Natural killer cell (primary cell): ENCODE measurements at regions not wholly inside any gene's neighbourhood (a gene's known extent, or its start where the extent isn't known, plus 50 kb on each side); places are given as distances from the start of the nearest gene placed in this dataset.

ENCODE experiments used
- ATAC-seq, 3 donors: fragments of 150-1000 bp in 2 of 3; fragments of 200-7000 bp in 1 of 3; cut with Tn5 transposase; 1 replicate in 1 of 3; 2 replicates in 2 of 3; pipeline ENCODE4 v1.10.0; 2021; ENCODE audit warnings: mild to moderate bottlenecking in 2 of 3, moderate library complexity in 2 of 3
- DNase-seq, 2 donors: peaks; one replicate each; pipeline versions ENCODE4 v3.0.0 to v3.0.0-alpha.2; 2013 to 2021; ENCODE audit warnings: mixed read lengths in 1 of 2
- H3K27ac ChIP-seq: one replicate; pipeline ENCODE4 v1.5.1; 2013; ENCODE audit warnings: mild to moderate bottlenecking, low read length
- H3K27me3 ChIP-seq: one replicate; pipeline ENCODE4 v1.6.1; 2013; ENCODE audit warnings: low read length; ENCODE audit not compliant: control insufficient read depth, insufficient read depth
- H3K36me3 ChIP-seq: one replicate; pipeline ENCODE4 v1.6.1; 2013; ENCODE audit warnings: low read length; ENCODE audit not compliant: control insufficient read depth, insufficient read depth
- H3K4me1 ChIP-seq: one replicate; pipeline ENCODE4 v1.6.1; 2013; ENCODE audit warnings: low read length; ENCODE audit not compliant: control insufficient read depth, insufficient read depth
- H3K4me3 ChIP-seq: one replicate; pipeline ENCODE4 v1.5.1; 2013; ENCODE audit warnings: low read length
- H3K9me3 ChIP-seq: one replicate; pipeline ENCODE4 v1.6.1; 2013; ENCODE audit warnings: low read length; ENCODE audit not compliant: control insufficient read depth, insufficient read depth
- H3K27ac Mint-ChIP-seq, 2 donors: one replicate each; pipeline ENCODE4 v1.8.0; 2022; ENCODE audit warnings: mild to moderate bottlenecking in 2 of 2, mixed read lengths in 2 of 2, moderate library complexity in 1 of 2
- H3K27me3 Mint-ChIP-seq, 2 donors: one replicate each; pipeline ENCODE4 v1.8.0; 2022; ENCODE audit warnings: low read depth in 2 of 2, mixed read lengths in 2 of 2
- H3K36me3 Mint-ChIP-seq: one replicate; pipeline ENCODE4 v1.8.0; 2022; ENCODE audit warnings: mixed read lengths
- H3K4me1 Mint-ChIP-seq, 2 donors: one replicate each; pipeline ENCODE4 v1.8.0; 2022; ENCODE audit warnings: mixed read lengths in 2 of 2
- H3K4me3 Mint-ChIP-seq: one replicate; pipeline ENCODE4 v1.8.0; 2022; ENCODE audit warnings: mild to moderate bottlenecking, moderate library complexity, mixed read lengths
- H3K9me3 Mint-ChIP-seq, 2 donors: one replicate each; pipeline ENCODE4 v1.8.0; 2022; ENCODE audit warnings: mixed read lengths in 2 of 2
- WGBS: methylation state at CpG from one replicate; pipeline ENCODE4 v1.1.7; 2013; ENCODE audit warnings: missing lambda C conversion rate; ENCODE audit not compliant: insufficient coverage; 5-methylcytosine and 5-hydroxymethylcytosine counted together
- intact Hi-C: fragments of 100-400 bp; cut with micrococcal nuclease; formaldehyde crosslinking; loops from one replicate; pipeline ENCODE4 v1.14.2; 2022
- TF ChIP-seq, protein P1 (sequence below): fragments of 200-600 bp; IDR thresholded peaks from one replicate; pipeline ENCODE4 v1.8.0; 2022; ENCODE audit warnings: antibody characterized with exemption

DNA sequence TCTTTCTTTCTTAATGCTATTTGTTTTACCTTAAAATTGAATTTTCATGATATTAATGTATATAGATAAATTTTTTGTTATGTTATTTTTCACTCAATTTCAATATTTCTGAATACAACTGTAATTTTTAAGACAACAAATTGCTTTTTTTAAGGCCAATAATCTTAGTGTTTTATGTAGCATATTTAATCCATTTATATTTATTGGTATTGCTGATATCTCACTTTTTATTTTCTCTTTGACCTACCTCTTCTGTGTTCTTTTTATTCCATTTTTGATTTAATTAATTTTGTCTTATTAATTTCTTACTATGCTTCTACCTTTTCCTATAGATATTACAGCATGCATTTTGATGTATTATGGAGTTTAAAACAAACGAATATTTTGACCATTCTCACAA lies 460.1 kb upstream of the AGA start:
- H3K4me3 Mint-ChIP-seq, result no peak overlapping the region
- no peaks in the 10 kb centered on the region for H3K36me3 ChIP-seq
- H3K4me1 ChIP-seq, result no peaks in the 10 kb centered on the region
- no peaks in the 10 kb centered on the region for H3K9me3 ChIP-seq
- no peak for DNase-seq
- ATAC-seq, result no peak
- H3K4me1 Mint-ChIP-seq, result no peaks in the 10 kb centered on the region
- no peak overlapping the region for H3K27ac ChIP-seq
- TF ChIP-seq, protein P1, sequence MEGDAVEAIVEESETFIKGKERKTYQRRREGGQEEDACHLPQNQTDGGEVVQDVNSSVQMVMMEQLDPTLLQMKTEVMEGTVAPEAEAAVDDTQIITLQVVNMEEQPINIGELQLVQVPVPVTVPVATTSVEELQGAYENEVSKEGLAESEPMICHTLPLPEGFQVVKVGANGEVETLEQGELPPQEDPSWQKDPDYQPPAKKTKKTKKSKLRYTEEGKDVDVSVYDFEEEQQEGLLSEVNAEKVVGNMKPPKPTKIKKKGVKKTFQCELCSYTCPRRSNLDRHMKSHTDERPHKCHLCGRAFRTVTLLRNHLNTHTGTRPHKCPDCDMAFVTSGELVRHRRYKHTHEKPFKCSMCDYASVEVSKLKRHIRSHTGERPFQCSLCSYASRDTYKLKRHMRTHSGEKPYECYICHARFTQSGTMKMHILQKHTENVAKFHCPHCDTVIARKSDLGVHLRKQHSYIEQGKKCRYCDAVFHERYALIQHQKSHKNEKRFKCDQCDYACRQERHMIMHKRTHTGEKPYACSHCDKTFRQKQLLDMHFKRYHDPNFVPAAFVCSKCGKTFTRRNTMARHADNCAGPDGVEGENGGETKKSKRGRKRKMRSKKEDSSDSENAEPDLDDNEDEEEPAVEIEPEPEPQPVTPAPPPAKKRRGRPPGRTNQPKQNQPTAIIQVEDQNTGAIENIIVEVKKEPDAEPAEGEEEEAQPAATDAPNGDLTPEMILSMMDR, result no peak
- peaks cover 7% of the 10 kb centered on the region for H3K36me3 Mint-ChIP-seq
- peaks cover 13 to 20% of the 10 kb centered on the region in 2 donors for H3K9me3 Mint-ChIP-seq
- no CpG with 5 or more reads among the region's 1 CpG for WGBS
- no peaks in the 10 kb centered on the region for H3K27me3 Mint-ChIP-seq
- H3K27ac Mint-ChIP-seq, result no peak overlapping the region
- intact Hi-C loops, result no loop called here
- no peaks in the 10 kb centered on the region for H3K27me3 ChIP-seq
- H3K4me3 ChIP-seq, result no peak overlapping the region

DNA sequence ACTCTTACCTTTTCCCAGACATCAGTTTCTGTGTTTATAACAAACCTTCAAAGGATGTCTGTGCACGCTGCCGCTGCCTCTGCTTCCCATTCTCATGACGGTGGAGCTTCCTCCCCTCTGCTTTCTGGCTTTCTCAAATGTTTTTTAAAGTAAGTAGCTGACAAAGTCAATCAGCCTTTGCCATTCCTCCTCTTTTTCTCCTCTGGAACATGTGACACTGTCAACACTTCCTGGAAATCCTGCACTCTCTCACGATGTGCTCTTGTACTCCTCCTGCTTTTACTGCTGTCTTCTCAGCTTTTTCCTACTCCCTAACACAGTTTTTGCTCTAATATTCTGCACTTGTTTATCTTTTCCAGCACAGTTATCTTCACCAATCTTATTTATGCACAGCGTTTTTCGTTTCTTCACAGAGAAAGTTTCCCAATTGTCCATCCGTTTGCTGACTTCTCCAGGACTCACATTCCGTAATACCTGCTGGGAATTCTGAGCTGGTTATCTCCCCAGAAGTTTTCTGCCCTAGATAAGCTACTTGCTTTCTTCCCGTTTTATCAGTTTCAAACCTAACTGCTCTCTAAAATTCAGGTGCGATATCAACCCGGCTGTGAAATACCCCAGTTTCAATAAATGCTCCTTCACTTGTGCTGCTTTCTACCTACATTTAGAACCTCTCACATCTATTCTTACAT lies 465.6 kb upstream of the AGA start:
- no peaks in the 10 kb centered on the region for H3K4me1 ChIP-seq
- no peak for ATAC-seq
- H3K9me3 ChIP-seq, result peaks cover 9% of the 10 kb centered on the region
- TF ChIP-seq, protein P1, result no peak
- H3K27ac Mint-ChIP-seq, result no peak overlapping the region
- WGBS, result 53% methylated on average over 11 of the region's 11 CpGs
- no peak overlapping the region for H3K4me3 Mint-ChIP-seq
- no peaks in the 10 kb centered on the region for H3K27me3 Mint-ChIP-seq
- no peaks in the 10 kb centered on the region for H3K4me1 Mint-ChIP-seq
- DNase-seq, result no peak
- no peaks in the 10 kb centered on the region for H3K36me3 ChIP-seq
- no peak overlapping the region for H3K27ac ChIP-seq
- H3K9me3 Mint-ChIP-seq, result peaks cover 10 to 14% of the 10 kb centered on the region in 2 donors
- intact Hi-C loops, result no loop called here
- no peak overlapping the region for H3K4me3 ChIP-seq
- H3K27me3 ChIP-seq, result no peaks in the 10 kb centered on the region
- H3K36me3 Mint-ChIP-seq, result no peaks in the 10 kb centered on the region

DNA sequence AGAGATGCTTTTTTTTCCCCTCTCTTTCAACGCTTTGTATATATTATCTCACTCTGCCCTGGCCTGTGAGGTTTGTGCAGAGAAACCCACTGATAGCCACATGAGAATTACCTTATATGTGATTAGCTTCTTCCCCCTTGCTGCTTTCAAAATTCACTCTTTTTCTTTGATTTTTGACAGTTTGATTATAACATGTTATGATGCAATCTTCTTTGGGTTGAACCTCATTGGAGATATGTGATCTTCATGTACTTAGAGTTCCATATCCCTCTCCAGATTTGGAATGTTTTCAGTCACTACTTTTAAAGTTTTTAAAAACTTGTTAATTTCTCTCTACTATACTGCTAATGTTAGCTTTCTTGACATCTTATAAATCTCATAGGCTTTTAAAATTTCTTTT lies 479.5 kb upstream of the AGA start:
- WGBS, result no CpG with 5 or more reads among the region's 1 CpG
- DNase-seq (no peak), ATAC-seq (no peak)
- Mint-ChIP-seq H3K36me3 (peaks cover 14% of the 10 kb centered on the region), H3K9me3 (peaks cover 10 to 36% of the 10 kb centered on the region in 2 donors), H3K27ac (no peak overlapping the region), H3K27me3 (no peaks in the 10 kb centered on the region), H3K4me1 (no peaks in the 10 kb centered on the region), H3K4me3 (no peak overlapping the region)
- no peaks in the 10 kb centered on the region for H3K4me1 ChIP-seq
- no peaks in the 10 kb centered on the region for H3K27me3 ChIP-seq
- no peaks in the 10 kb centered on the region for H3K36me3 ChIP-seq
- no peaks in the 10 kb centered on the region for H3K9me3 ChIP-seq
- H3K4me3 ChIP-seq, result no peak overlapping the region
- H3K27ac ChIP-seq, result no peak overlapping the region
- intact Hi-C loops, result no loop called here
- TF ChIP-seq, protein P1, result no peak

DNA sequence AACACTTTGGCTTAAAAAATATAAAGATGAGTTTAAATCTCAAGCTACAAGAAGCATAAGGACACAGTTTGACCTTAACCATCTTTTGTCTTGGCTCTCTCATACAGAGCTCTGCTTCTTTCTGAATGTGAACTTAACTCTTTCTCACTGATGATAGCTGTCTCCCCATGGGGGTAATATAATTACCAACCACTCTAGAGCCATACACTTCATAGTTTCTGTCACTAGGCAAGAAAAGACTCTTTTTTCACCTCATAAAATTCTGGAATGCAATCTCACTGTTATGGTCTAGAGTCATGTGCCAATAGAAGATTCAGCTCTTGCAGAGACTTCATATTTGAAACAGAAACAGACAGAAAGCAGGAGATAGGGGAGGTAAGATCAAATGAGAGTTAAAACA lies 481.7 kb upstream of the AGA start:
- TF ChIP-seq, protein P1, result no peak
- no peaks in the 10 kb centered on the region for H3K9me3 ChIP-seq
- peaks cover 14% of the 10 kb centered on the region for H3K36me3 Mint-ChIP-seq

More for the DNA sequence above, 481.7 kb upstream of the AGA start:
- Mint-ChIP-seq H3K4me3 (no peak overlapping the region), H3K27ac (no peak overlapping the region), H3K4me1 (no peaks in the 10 kb centered on the region), H3K27me3 (no peaks in the 10 kb centered on the region), H3K9me3 (peaks cover 12 to 27% of the 10 kb centered on the region in 2 donors)
- no peaks in the 10 kb centered on the region for H3K36me3 ChIP-seq
- no peak overlapping the region for H3K4me3 ChIP-seq
- ATAC-seq, result no peak
- no peak overlapping the region for H3K27ac ChIP-seq
- H3K27me3 ChIP-seq, result no peaks in the 10 kb centered on the region
- no peak for DNase-seq
- no peaks in the 10 kb centered on the region for H3K4me1 ChIP-seq
- intact Hi-C loops, result no loop called here
